ENCODE measurements at regions not wholly inside any gene's neighbourhood (a gene's known extent, or its start where the extent isn't known, plus 50 kb on each side); places are given as distances from the start of the nearest gene placed in this dataset.

GRCh38 chr3:76554707-76555106, 485.2 kb upstream of the ROBO2 start:
- no peak overlapping the region for H3K4me3 ChIP-seq (ENCODE audit: low read depth, low read length)
- peak; percentile 7 for DNase-seq (ENCODE audit: low read depth)

DNA sequence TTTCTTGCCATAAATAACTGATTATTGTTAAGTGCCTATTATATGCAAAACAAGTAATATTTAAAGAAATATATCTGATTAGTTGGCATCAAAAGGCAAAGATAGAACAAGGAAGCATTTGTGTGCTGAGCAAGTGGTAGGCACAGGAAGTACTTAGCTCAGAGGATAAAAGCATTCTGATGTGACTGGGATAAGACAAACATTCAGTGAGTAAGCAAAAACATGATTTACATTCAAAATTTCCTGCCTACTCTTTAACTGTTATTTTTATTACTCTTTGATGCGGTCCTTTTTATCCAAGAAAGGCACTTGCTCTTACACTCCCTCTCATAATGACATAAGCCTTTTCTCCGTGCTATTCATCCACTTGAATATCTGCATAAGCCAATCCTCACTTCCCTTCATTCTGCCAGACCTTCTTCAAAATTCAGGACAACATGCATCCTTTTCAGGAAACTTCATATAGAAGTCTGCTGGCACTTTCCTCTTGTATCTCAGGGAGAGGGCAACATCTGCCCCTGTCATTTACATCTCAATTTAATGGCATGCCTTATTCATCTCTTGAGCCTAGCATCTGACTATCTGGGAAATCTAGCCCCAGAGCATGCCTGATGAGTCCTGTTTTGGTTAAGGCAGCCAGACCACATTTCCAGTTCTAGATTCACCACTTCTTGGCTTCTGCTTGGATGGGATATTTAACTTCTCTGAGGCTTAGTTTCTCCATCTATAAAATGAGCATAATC, 478.2 kb upstream of the ROBO2 start:
- no peak for DNase-seq (ENCODE audit: low read depth)
- no peak for TF ChIP-seq CTCF (IDR thresholded peaks at IDR 0.05; ENCODE audit: insufficient read depth, low read depth, low read length)
- no peak overlapping the region for H3K4me3 ChIP-seq (ENCODE audit: low read depth, low read length)

More at GRCh38 chr3:76554707-76555106, 485.2 kb upstream of the ROBO2 start:
- TF ChIP-seq CTCF (IDR thresholded peaks at IDR 0.05; ENCODE audit: insufficient read depth, low read depth, low read length): no peak

- DNase-seq (ENCODE audit: low read depth): no peak
- TF ChIP-seq CTCF (IDR thresholded peaks at IDR 0.05; ENCODE audit: insufficient read depth, low read depth, low read length): no peak
- H3K4me3 ChIP-seq (ENCODE audit: low read depth, low read length): no peak overlapping the region
Measured at GRCh38 chr3:76565496-76566210, 474.2 kb upstream of the ROBO2 start.

DNA sequence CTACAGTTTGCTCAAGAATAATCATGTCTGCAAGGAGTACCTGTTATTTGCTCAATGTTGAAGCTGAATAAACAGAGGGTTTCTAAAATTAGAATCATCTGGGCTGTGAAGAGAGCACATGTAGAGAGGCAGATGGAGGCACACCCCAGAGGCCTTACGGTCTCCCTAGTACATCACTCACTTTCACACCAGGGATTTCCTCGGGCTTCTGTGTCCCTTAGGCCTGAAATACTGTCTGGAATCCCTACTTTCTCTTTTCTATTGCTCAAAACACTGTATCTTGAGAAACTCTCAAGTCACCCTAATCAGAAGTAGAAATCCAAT, 473.7 kb upstream of the ROBO2 start:
- no peak overlapping the region for H3K4me3 ChIP-seq (ENCODE audit: low read depth, low read length)
- DNase-seq (ENCODE audit: low read depth): no peak
- TF ChIP-seq CTCF (IDR thresholded peaks at IDR 0.05; ENCODE audit: insufficient read depth, low read depth, low read length): no peak

- no peak overlapping the region for H3K4me3 ChIP-seq (ENCODE audit: low read depth, low read length)
- no peak for TF ChIP-seq CTCF (IDR thresholded peaks at IDR 0.05; ENCODE audit: insufficient read depth, low read depth, low read length)
- no peak for DNase-seq (ENCODE audit: low read depth)
Measured at GRCh38 chr3:76566904-76567303, 473.0 kb upstream of the ROBO2 start.

DNA sequence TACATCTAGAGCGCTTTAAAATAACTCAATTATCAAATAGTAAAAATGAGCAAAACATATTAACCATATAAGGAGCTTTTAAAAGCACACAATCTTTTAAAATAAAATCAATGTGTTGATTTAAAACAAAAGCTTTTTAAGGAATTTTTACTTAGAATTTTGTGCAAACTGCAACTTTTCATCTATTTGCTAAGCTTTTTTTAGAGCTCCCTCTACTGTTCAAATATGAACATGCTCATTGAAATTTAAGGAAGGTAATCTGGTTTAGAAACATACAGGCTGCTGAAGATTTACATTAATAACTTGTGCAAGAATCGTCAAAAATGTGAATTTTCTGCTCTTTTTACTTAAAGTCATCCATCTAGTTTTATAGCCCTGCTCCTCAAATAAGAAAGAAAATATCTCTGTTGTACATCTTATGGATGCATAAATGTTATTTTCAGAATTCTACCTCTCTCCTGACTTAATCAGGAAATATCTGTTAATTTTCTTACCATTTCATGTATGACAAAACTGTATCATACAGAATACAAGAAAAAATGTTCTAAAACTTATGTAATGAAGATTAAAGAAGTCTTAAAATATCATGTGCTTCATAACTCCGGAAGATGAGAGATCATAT, 469.4 kb upstream of the ROBO2 start:
- no peak overlapping the region for H3K4me3 ChIP-seq (ENCODE audit: low read depth, low read length)
- TF ChIP-seq CTCF (IDR thresholded peaks at IDR 0.05; ENCODE audit: insufficient read depth, low read depth, low read length): peak; percentile 54
- DNase-seq (ENCODE audit: low read depth): peak; percentile 12

Data from fibroblast of villous mesenchyme (primary cell).